ENCODE measurements at regions not wholly inside any gene's neighbourhood (a gene's known extent, or its start where the extent isn't known, plus 50 kb on each side); places are given as distances from the start of the nearest gene placed in this dataset.
"Not testable (repeated sequence)": the region's sequence is repeated elsewhere in the genome, so short reads cannot be mapped to it uniquely, and the experiment has no call there.

DNA sequence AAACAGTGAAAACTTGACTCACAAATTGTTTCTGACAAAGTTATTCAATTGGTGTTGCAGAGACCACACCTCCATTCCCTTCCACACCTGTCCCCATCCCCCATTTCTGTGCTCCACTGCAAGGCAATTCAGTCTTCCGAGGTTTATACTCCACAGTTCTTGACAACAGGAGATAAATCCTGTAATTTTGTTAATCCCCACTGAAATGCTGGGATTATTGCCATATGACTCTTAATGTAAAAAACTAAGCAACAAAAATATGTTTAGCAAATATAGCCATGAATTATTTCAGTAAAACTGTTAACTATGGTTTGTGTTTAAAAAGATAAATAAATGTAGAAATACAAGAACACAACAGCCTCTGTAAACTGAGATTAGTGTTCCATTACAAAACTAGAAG lies 170.1 kb upstream of the SEMA3D start:
- no peak overlapping the region for H3K4me3 ChIP-seq (ENCODE audit: low read length)
- TF ChIP-seq, protein P1, sequence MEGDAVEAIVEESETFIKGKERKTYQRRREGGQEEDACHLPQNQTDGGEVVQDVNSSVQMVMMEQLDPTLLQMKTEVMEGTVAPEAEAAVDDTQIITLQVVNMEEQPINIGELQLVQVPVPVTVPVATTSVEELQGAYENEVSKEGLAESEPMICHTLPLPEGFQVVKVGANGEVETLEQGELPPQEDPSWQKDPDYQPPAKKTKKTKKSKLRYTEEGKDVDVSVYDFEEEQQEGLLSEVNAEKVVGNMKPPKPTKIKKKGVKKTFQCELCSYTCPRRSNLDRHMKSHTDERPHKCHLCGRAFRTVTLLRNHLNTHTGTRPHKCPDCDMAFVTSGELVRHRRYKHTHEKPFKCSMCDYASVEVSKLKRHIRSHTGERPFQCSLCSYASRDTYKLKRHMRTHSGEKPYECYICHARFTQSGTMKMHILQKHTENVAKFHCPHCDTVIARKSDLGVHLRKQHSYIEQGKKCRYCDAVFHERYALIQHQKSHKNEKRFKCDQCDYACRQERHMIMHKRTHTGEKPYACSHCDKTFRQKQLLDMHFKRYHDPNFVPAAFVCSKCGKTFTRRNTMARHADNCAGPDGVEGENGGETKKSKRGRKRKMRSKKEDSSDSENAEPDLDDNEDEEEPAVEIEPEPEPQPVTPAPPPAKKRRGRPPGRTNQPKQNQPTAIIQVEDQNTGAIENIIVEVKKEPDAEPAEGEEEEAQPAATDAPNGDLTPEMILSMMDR (IDR thresholded peaks at IDR 0.05; ENCODE audit: insufficient read depth, low read depth, low read length, missing control alignments): no peak
- DNase-seq (ENCODE audit: low read depth): no peak

DNA sequence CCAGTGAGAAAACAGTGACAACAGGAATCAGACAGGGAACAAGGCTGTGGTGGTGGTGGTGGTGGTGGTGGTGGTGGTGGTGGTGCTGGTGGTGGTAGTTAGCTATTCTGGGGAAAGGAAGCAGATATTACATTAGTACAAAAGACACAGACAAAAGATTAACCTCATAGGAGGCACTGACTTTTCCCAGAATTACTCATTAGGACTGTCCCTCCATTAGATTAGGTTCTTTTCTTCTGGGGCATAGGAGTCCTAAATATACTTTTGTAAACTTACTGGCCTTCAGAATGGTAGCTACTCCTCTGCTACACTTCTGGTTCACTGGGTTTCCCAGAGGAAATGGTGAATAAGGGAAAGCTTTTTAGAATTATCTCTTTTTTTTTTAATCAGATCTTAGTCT lies 156.6 kb upstream of the SEMA3D start:
- H3K4me3 ChIP-seq (ENCODE audit: low read length): no peak overlapping the region
- TF ChIP-seq, protein P1 (IDR thresholded peaks at IDR 0.05; ENCODE audit: insufficient read depth, low read depth, low read length, missing control alignments): no peak
- DNase-seq (ENCODE audit: low read depth): no peak

DNA sequence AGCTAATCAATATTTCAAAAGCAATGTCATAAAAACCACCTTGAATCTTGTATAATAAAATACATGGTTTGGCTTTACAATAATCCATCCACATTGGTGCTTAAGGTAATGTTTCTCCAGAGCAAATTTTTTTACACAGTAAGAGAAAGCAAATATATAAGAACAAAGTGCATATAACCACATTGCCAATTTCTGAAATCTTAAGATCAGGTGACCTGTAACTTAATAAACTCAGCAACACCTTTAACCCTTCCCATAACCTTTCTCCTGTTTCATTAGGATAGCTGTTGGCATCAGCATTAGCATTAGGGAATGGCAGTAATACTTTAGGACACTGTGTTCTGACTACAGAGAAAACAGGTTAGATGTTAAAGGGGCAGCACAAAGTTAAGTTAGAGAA lies 155.9 kb upstream of the SEMA3D start:
- DNase-seq (ENCODE audit: low read depth): no peak

DNA sequence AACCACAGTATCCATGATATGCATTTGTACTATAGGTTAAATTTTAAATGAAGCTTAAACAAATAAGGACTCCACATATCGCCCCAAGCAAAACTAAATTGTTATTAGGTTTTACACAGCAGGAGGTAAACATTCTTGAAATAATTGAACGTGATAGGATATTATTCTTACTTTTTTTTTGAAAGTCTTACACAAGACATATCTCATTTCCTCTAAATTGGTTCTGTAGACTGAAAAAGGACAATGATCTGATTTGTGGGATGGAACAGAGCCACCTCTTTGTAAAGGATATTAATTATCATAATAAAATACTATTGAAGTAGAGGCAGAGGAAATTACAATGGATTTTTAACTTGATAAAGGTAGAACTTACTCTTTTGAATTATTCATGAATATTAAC lies 155.1 kb upstream of the SEMA3D start:
- DNase-seq (ENCODE audit: low read depth): no peak
- TF ChIP-seq, protein P1 (IDR thresholded peaks at IDR 0.05; ENCODE audit: insufficient read depth, low read depth, low read length, missing control alignments): no peak
- no peak overlapping the region for H3K4me3 ChIP-seq (ENCODE audit: low read length)

More for the DNA sequence above, 155.9 kb upstream of the SEMA3D start:
- H3K4me3 ChIP-seq (ENCODE audit: low read length): no peak overlapping the region
- TF ChIP-seq, protein P1 (IDR thresholded peaks at IDR 0.05; ENCODE audit: insufficient read depth, low read depth, low read length, missing control alignments): no peak

DNA sequence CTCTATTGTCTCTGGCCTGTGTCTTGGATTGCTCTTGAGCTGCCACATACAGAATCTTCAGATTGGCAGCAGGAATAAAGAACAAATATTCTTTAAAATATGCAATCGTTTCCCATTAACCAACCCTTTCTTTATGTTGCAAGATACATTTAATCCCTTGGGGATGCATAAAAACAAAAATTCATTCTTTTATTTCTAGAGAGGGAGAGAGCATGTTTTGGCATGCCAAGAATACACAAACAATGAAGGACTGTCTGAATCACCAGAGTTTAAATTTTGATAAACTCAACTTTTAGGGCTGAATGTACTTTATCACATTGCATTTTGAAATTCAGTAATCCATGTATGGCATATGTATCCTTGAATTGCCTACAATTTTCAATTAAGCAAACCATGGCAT lies 154.3 kb upstream of the SEMA3D start:
- TF ChIP-seq, protein P1 (IDR thresholded peaks at IDR 0.05; ENCODE audit: insufficient read depth, low read depth, low read length, missing control alignments): no peak
- no peak overlapping the region for H3K4me3 ChIP-seq (ENCODE audit: low read length)
- DNase-seq (ENCODE audit: low read depth): peak; percentile 36

DNA sequence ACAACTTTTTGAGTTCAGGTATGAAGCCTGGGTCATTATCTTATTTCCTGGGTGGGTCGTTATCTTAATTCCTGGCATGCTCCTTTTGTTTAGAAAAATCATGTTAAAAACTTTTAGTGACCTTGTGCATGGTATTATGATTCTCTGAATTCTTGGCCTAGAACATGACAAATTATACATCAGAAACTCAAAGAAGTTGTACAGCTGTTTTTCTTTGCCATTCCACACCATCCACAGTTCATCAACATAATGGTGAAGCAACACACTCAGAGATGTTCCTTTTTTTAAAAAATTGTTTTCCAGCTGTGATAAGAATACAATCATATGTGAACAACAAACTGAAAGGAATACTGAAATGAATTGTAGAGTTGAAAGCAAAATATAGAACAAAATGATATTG lies 149.2 kb upstream of the SEMA3D start:
- TF ChIP-seq, protein P1 (IDR thresholded peaks at IDR 0.05; ENCODE audit: insufficient read depth, low read depth, low read length, missing control alignments): no peak
- no peak overlapping the region for H3K4me3 ChIP-seq (ENCODE audit: low read length)
- no peak for DNase-seq (ENCODE audit: low read depth)

DNA sequence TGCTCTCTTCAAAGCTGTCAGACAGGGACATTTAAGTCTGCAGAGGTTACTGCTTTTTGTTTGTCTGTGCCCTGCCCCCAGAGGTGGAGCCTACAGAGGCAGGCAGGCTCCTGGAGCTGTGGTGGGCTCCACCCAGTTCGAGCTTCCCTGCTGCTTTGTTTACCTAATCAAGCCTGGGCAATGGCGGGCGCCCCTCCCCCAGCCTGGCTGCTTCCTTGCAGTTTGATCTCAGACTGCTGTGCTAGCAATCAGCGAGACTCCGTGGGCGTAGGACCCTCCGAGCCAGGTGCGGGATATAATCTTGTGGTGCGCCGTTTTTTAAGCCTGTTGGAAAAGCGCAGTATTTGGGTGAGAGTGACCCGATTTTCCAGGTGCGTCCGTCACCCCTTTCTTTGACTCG lies 148.3 kb upstream of the SEMA3D start:
- DNase-seq (ENCODE audit: low read depth); H3K4me3 ChIP-seq (ENCODE audit: low read length): not testable (repeated sequence)

All from epithelial cell of esophagus (primary cell).